OCI-LY7 (cell line): ENCODE measurements at regions not wholly inside any gene's neighbourhood (a gene's known extent, or its start where the extent isn't known, plus 50 kb on each side); places are given as distances from the start of the nearest gene placed in this dataset.

ENCODE experiments used
- CTCF ChIP-seq: fragments of 200-600 bp; sonication (generic); conservative IDR thresholded peaks from 2 replicates; pipeline ENCODE4 v1.5.1; 2014; ENCODE audit warnings: mild to moderate bottlenecking, antibody characterized with exemption, low read length, moderate library complexity, mixed read lengths
- EZH2phosphoT487 ChIP-seq: fragments of 200-600 bp; sonication (generic); IDR thresholded peaks from 2 replicates; pipeline ENCODE4 v1.6.1; 2018; ENCODE audit warnings: low read depth, borderline replicate concordance, mild to moderate bottlenecking, mixed run types, antibody characterized with exemption, low read length, moderate library complexity, mixed read lengths

- TF ChIP-seq CTCF (no peak), EZH2phosphoT487 (no peak)
Measured at GRCh38 chrX:69282893-69283690, 117.8 kb upstream of the PJA1 start.
